H1 (cell line): ENCODE measurements at regions not wholly inside any gene's neighbourhood (a gene's known extent, or its start where the extent isn't known, plus 50 kb on each side); places are given as distances from the start of the nearest gene placed in this dataset.
"Not testable (repeated sequence)": the region's sequence is repeated elsewhere in the genome, so short reads cannot be mapped to it uniquely, and the experiment has no call there.

Experiments used
- CTCF ChIA-PET: fragments of 300-600 bp; sonication (Branson Sonifier 250); formaldehyde crosslinking; loops from one replicate; lab custom pipeline; 2021; ENCODE audit not compliant: partially characterized antibody; lab: Charles Lee
- POLR2A ChIA-PET: fragments of 300-600 bp; sonication (Branson Sonifier 250); formaldehyde crosslinking; loops from one replicate; lab custom pipeline; 2021; ENCODE audit warnings: inconsistent platforms; ENCODE audit not compliant: partially characterized antibody; lab: Charles Lee
- DNase-seq, 2 experiments: peaks; one replicate each; pipeline versions ENCODE4 v3.0.0 to v3.0.0-alpha.2; 2010 to 2022; ENCODE audit warnings: low spot score in 2 of 2, low read depth in 1 of 2, mixed read lengths in 1 of 2
- FAIRE-seq: peaks from 2 replicates; lab custom pipeline; 2011; peaks lifted over from hg19 to GRCh38; lab: Jason Lieb, UNC
- H2AFZ ChIP-seq: 2 replicates; pipeline ENCODE4 v1.8.1; 2012; ENCODE audit warnings: low read length, inconsistent platforms
- H2AK5ac ChIP-seq: 2 replicates; pipeline ENCODE4 v1.6.1; 2013; ENCODE audit warnings: low read depth, low read length
- H2BK120ac ChIP-seq: replicated peaks from 2 replicates; pipeline ENCODE3; 2013; ENCODE audit warnings: low read depth, low read length, inconsistent platforms
- H2BK12ac ChIP-seq: 2 replicates; pipeline ENCODE4 v1.6.1; 2013; ENCODE audit warnings: low read depth, low read length
- H2BK15ac ChIP-seq: 2 replicates; pipeline ENCODE4 v1.6.1; 2013; ENCODE audit warnings: low read length
- H2BK20ac ChIP-seq: 2 replicates; pipeline ENCODE4 v1.6.1; 2013; ENCODE audit warnings: low read length
- H2BK5ac ChIP-seq: 2 replicates; pipeline ENCODE4 v1.6.1; 2013; ENCODE audit warnings: low read depth, low read length
- H3K14ac ChIP-seq: 2 replicates; pipeline ENCODE4 v1.6.1; 2013; ENCODE audit warnings: inconsistent platforms; ENCODE audit not compliant: insufficient read length
- H3K18ac ChIP-seq: 2 replicates; pipeline ENCODE4 v1.6.1; 2013; ENCODE audit warnings: low read length; ENCODE audit errors: extremely low read depth
- H3K23ac ChIP-seq: 2 replicates; pipeline ENCODE4 v1.6.1; 2013; ENCODE audit warnings: inconsistent platforms; ENCODE audit not compliant: insufficient read length
- H3K23me2 ChIP-seq: 2 replicates; pipeline ENCODE4 v1.6.1; 2013; ENCODE audit warnings: low read depth, low read length
- H3K27ac ChIP-seq: 2 replicates; pipeline ENCODE4 v1.6.1; 2011; ENCODE audit warnings: low read depth, low read length, inconsistent platforms
- H3K27me3 ChIP-seq, 4 experiments: replicated peaks in 1 of 4; 1 replicate in 1 of 4; 2 replicates in 3 of 4; pipeline versions ENCODE4 v1.6.1 to v1.8.1; 2011 to 2013; ENCODE audit warnings: low read length in 3 of 4, mild to moderate bottlenecking in 3 of 4, inconsistent platforms in 2 of 4, mixed read lengths in 2 of 4, moderate library complexity in 1 of 4; ENCODE audit not compliant: control insufficient read depth in 3 of 4, insufficient read depth in 3 of 4; ENCODE audit errors: extremely low read depth in 1 of 4
- H3K36me3 ChIP-seq, 4 experiments: 2 replicates each; pipeline versions ENCODE4 v1.6.1 to v1.8.1; 2011 to 2013; ENCODE audit warnings: mild to moderate bottlenecking in 4 of 4, low read length in 3 of 4, moderate library complexity in 2 of 4, control low read depth in 1 of 4, inconsistent platforms in 1 of 4; ENCODE audit not compliant: insufficient read depth in 4 of 4, control insufficient read depth in 2 of 4
- H3K4ac ChIP-seq: replicated peaks from 2 replicates; pipeline ENCODE3; 2013; ENCODE audit warnings: low read length, low read depth, mixed read lengths, inconsistent platforms; ENCODE audit not compliant: insufficient read length
- H3K4me1 ChIP-seq, 4 experiments: replicated peaks in 1 of 4; 1 replicate in 1 of 4; 2 replicates in 3 of 4; pipeline versions ENCODE4 v1.6.1 to v1.8.1; 2011 to 2013; ENCODE audit warnings: low read length in 3 of 4, inconsistent platforms in 2 of 4, mixed read lengths in 1 of 4; ENCODE audit not compliant: insufficient read depth in 4 of 4, control insufficient read depth in 3 of 4
- H3K4me2 ChIP-seq, 2 experiments: 2 replicates each; pipeline versions ENCODE4 v1.6.1 to v1.8.1; 2011 to 2013; ENCODE audit warnings: low read depth in 2 of 2, low read length in 2 of 2, control low read depth in 1 of 2, inconsistent platforms in 1 of 2, mild to moderate bottlenecking in 1 of 2; ENCODE audit not compliant: insufficient read depth in 1 of 2
- H3K4me3 ChIP-seq, 4 experiments: fragments of 200-600, 300-600 bp in 1 of 4; sonication (generic), shearing (Covaris generic), sonication (Bioruptor Twin) in 1 of 4; 2 replicates each; pipeline versions ENCODE4 v1.5.1 to v1.8.1; 2011 to 2016; ENCODE audit warnings: low read length in 4 of 4, low read depth in 3 of 4, control low read depth in 2 of 4, inconsistent platforms in 2 of 4, mild to moderate bottlenecking in 2 of 4, mixed read lengths in 1 of 4, moderate library complexity in 1 of 4; ENCODE audit not compliant: insufficient read depth in 2 of 4; ENCODE audit errors: extremely low read depth in 1 of 4
- H3K56ac ChIP-seq: replicated peaks from 2 replicates; pipeline ENCODE3; 2013; ENCODE audit warnings: low read depth, mild to moderate bottlenecking, mixed read lengths, low read length, inconsistent platforms; ENCODE audit not compliant: insufficient read length
- H3K79me1 ChIP-seq: 2 replicates; pipeline ENCODE4 v1.6.1; 2013; ENCODE audit warnings: low read depth, low read length, control low read depth
- H3K79me2 ChIP-seq, 2 experiments: 2 replicates each; pipeline versions ENCODE4 v1.6.1 to v1.8.1; 2012 to 2013; ENCODE audit warnings: low read length in 2 of 2, mild to moderate bottlenecking in 2 of 2, inconsistent platforms in 1 of 2; ENCODE audit not compliant: insufficient read depth in 2 of 2, control insufficient read depth in 1 of 2
- H3K9ac ChIP-seq, 4 experiments: replicated peaks in 1 of 4; 1 replicate in 1 of 4; 2 replicates in 3 of 4; pipeline versions ENCODE4 v1.6.1 to v1.8.1; 2011 to 2013; ENCODE audit warnings: low read depth in 3 of 4, low read length in 3 of 4, control low read depth in 2 of 4, mild to moderate bottlenecking in 2 of 4, moderate library complexity in 2 of 4, inconsistent platforms in 1 of 4; ENCODE audit errors: extremely low read depth in 1 of 4
- H3K9me3 ChIP-seq, 2 experiments: 2 replicates each; pipeline versions ENCODE4 v1.6.1 to v1.8.1; 2012 to 2013; ENCODE audit warnings: mild to moderate bottlenecking in 2 of 2, moderate library complexity in 2 of 2, control low read depth in 1 of 2, inconsistent platforms in 1 of 2, low read depth in 1 of 2, low read length in 1 of 2, mixed read lengths in 1 of 2; ENCODE audit not compliant: insufficient read depth in 2 of 2
- H4K20me1 ChIP-seq, 2 experiments: replicated peaks in 1 of 2; 2 replicates each; pipeline versions ENCODE3 to v1.8.1; 2011 to 2013; ENCODE audit warnings: inconsistent platforms in 2 of 2, low read length in 2 of 2, mild to moderate bottlenecking in 1 of 2; ENCODE audit not compliant: insufficient read depth in 2 of 2, control insufficient read depth in 1 of 2
- H4K5ac ChIP-seq: 2 replicates; pipeline ENCODE4 v1.6.1; 2013; ENCODE audit warnings: low read length, low read depth, mixed read lengths, inconsistent platforms; ENCODE audit not compliant: insufficient read length
- H4K8ac ChIP-seq: 2 replicates; pipeline ENCODE4 v1.8.0; 2013; ENCODE audit warnings: mild to moderate bottlenecking, moderate library complexity, low read length, inconsistent platforms; ENCODE audit not compliant: insufficient read depth; ENCODE audit errors: extremely low read depth
- H4K91ac ChIP-seq: replicated peaks from 2 replicates; pipeline ENCODE3; 2013; ENCODE audit warnings: low read length, mixed read lengths, inconsistent platforms; ENCODE audit not compliant: insufficient read length
- ASH2L ChIP-seq: fragments of 200-600, 300-600 bp; sonication (generic); IDR thresholded peaks from one replicate; pipeline ENCODE4 v1.7.1; 2017; ENCODE audit warnings: low read length
- CBX8 ChIP-seq: fragments of 300-800, 300-1000 bp; sonication (generic); IDR thresholded peaks from 2 replicates; pipeline ENCODE4 v1.7.1; 2016; ENCODE audit warnings: low read depth, low read length, borderline replicate concordance
- CEBPB ChIP-seq: IDR thresholded peaks from 2 replicates; pipeline ENCODE4 v1.6.1; 2012; ENCODE audit warnings: low read depth, low read length
- CHD1 ChIP-seq: IDR thresholded peaks from 2 replicates; pipeline ENCODE4 v1.6.1; 2012; ENCODE audit warnings: low read depth, low read length, improper control_type of control experiment
- JUND ChIP-seq: IDR thresholded peaks from 2 replicates; pipeline ENCODE4 v1.6.1; 2011; ENCODE audit warnings: mild to moderate bottlenecking, improper control_type of control experiment, low read length
- KDM4A ChIP-seq: IDR thresholded peaks from one replicate; pipeline ENCODE4 v1.7.1; 2012; ENCODE audit warnings: low read depth, mild to moderate bottlenecking, moderate library complexity, low read length, inconsistent platforms; ENCODE audit not compliant: severe bottlenecking
- NANOG ChIP-seq: IDR thresholded peaks from 2 replicates; pipeline ENCODE4 v1.6.1; 2011; ENCODE audit warnings: low read length, low read depth, mild to moderate bottlenecking, inconsistent platforms; ENCODE audit not compliant: insufficient read depth, poor library complexity, severe bottlenecking
- RXRA ChIP-seq: IDR thresholded peaks from 2 replicates; pipeline ENCODE4 v1.6.1; 2011; ENCODE audit warnings: low read depth, mild to moderate bottlenecking, low read length, moderate library complexity; ENCODE audit not compliant: insufficient read depth
- SAP30 ChIP-seq: fragments of 300-600 bp; sonication (generic); IDR thresholded peaks from 2 replicates; pipeline ENCODE4 v1.7.1; 2012; ENCODE audit warnings: low read length, moderate library complexity, mild to moderate bottlenecking, inconsistent platforms; ENCODE audit not compliant: insufficient read depth, insufficient replicate concordance
- SUZ12 ChIP-seq: fragments of 200-600 bp; sonication (generic); IDR thresholded peaks from 2 replicates; pipeline ENCODE4 v1.6.1; 2012; ENCODE audit warnings: mild to moderate bottlenecking, inconsistent platforms, low read length, moderate library complexity, mixed read lengths
- TBP ChIP-seq: IDR thresholded peaks from 2 replicates; pipeline ENCODE4 v1.6.1; 2011; ENCODE audit warnings: low read depth, low read length, improper control_type of control experiment
- WGBS, 2 experiments: shearing (Covaris generic) in 1 of 2; methylation state at CpG; one replicate each; pipeline versions ENCODE4 v1.1.6 to v1.1.7; 2013 to 2015; ENCODE audit warnings: low lambda C conversion rate in 2 of 2, mixed read lengths in 2 of 2, inconsistent platforms in 1 of 2, low coverage in 1 of 2, missing lambda C conversion rate in 1 of 2; ENCODE audit not compliant: insufficient replicate concordance in 2 of 2, insufficient coverage in 1 of 2, insufficient read length in 1 of 2; ENCODE audit errors: extremely low coverage in 1 of 2, missing lambda C conversion rate in 1 of 2; 5-methylcytosine and 5-hydroxymethylcytosine counted together

- TF ChIP-seq KDM4A (no peak), CBX8 (no peak), JUND (no peak), CEBPB (no peak), CHD1 (no peak), SUZ12 (no peak), ASH2L (no peak), RXRA (no peak), SAP30 (no peak), NANOG (no peak), TBP (no peak)
Observed at GRCh38 chr6:3529232-3529631, 72.4 kb upstream of the SLC22A23 start (continued).

- H3K4me1 ChIP-seq, CTCF ChIA-PET, H3K27me3 ChIP-seq, H3K9ac ChIP-seq, H3K18ac ChIP-seq, POLR2A ChIA-PET, H3K4me3 ChIP-seq, H4K5ac ChIP-seq, H3K79me2 ChIP-seq, H2BK15ac ChIP-seq, FAIRE-seq, H4K8ac ChIP-seq, H2AK5ac ChIP-seq, H4K20me1 ChIP-seq, H3K14ac ChIP-seq, H3K4ac ChIP-seq, H3K36me3 ChIP-seq, H2BK20ac ChIP-seq, H3K9me3 ChIP-seq, H3K23me2 ChIP-seq, H3K4me2 ChIP-seq, DNase-seq, H2BK120ac ChIP-seq, H3K23ac ChIP-seq, H3K56ac ChIP-seq, H2BK12ac ChIP-seq, H4K91ac ChIP-seq, H3K79me1 ChIP-seq, H2AFZ ChIP-seq, H3K27ac ChIP-seq, H2BK5ac ChIP-seq: not testable (repeated sequence)
- WGBS, 2 experiments = 87% methylated on average over 7 of the region's 7 CpGs; no CpG with 5 or more reads in 1 of the 2 experiments
Observed at GRCh38 chr6:3528081-3528671, 71.3 kb upstream of the SLC22A23 start.
